HG03575 (cell line): ENCODE measurements at regions not wholly inside any gene's neighbourhood (a gene's known extent, or its start where the extent isn't known, plus 50 kb on each side); places are given as distances from the start of the nearest gene placed in this dataset.
"Not testable (repeated sequence)": the region's sequence is repeated elsewhere in the genome, so short reads cannot be mapped to it uniquely, and the experiment has no call there.

Source experiments
- ATAC-seq: cut with Tn5 transposase; IDR thresholded peaks from one replicate; pipeline ENCODE4 v1.9.1; 2021; ENCODE audit not compliant: unreplicated experiment, insufficient number of reproducible peaks, low FRiP score; ENCODE audit errors: extremely low read depth

- no peak for ATAC-seq
These were observed 1450.2 kb downstream of the HACE1 start for GRCh38 chr6:103409475-103409874.

- ATAC-seq: no peak
These were observed 1454.4 kb downstream of the HACE1 start for GRCh38 chr6:103405321-103405720.

- ATAC-seq: no peak
These were observed 1454.9 kb downstream of the HACE1 start for GRCh38 chr6:103404799-103405198.

GRCh38 chr6:103396768-103397167 lies 1463.0 kb downstream of the HACE1 start:
- no peak for ATAC-seq

GRCh38 chr6:103379272-103379671 lies 1480.4 kb downstream of the HACE1 start:
- ATAC-seq: no peak

GRCh38 chr6:103367212-103367611 lies 1492.5 kb downstream of the HACE1 start:
- ATAC-seq: no peak

- no peak for ATAC-seq
These were observed 1503.2 kb downstream of the HACE1 start for GRCh38 chr6:103356531-103356930.

- no peak for ATAC-seq
These were observed 1515.1 kb downstream of the HACE1 start for GRCh38 chr6:103344554-103345163.

GRCh38 chr6:103335412-103335811 lies 1524.3 kb downstream of the HACE1 start:
- no peak for ATAC-seq

- ATAC-seq: no peak
These were observed 1532.7 kb downstream of the HACE1 start for GRCh38 chr6:103326760-103327757.

GRCh38 chr6:103313432-103313831 lies 1546.3 kb downstream of the HACE1 start:
- no peak for ATAC-seq

- ATAC-seq: not testable (repeated sequence)
These were observed 1565.3 kb downstream of the HACE1 start for GRCh38 chr6:103294376-103294775.

- ATAC-seq: no peak
These were observed 1574.9 kb downstream of the HACE1 start for GRCh38 chr6:103284835-103285234.

GRCh38 chr6:103280417-103280816 lies 1579.3 kb downstream of the HACE1 start:
- ATAC-seq: no peak

- ATAC-seq: no peak
These were observed 1581.8 kb downstream of the HACE1 start for GRCh38 chr6:103277936-103278335.

GRCh38 chr6:103273048-103273447 lies 1586.7 kb downstream of the HACE1 start:
- ATAC-seq: no peak

- ATAC-seq: no peak
These were observed 1590.1 kb downstream of the HACE1 start for GRCh38 chr6:103269581-103269980.

- no peak for ATAC-seq
These were observed 1591.4 kb downstream of the HACE1 start for GRCh38 chr6:103268335-103268734.

GRCh38 chr6:103264020-103264419 lies 1595.7 kb downstream of the HACE1 start:
- no peak for ATAC-seq

GRCh38 chr6:103255132-103255531 lies 1604.6 kb downstream of the HACE1 start:
- no peak for ATAC-seq
